LNCaP clone FGC (cell line): ENCODE measurements at regions not wholly inside any gene's neighbourhood (a gene's known extent, or its start where the extent isn't known, plus 50 kb on each side); places are given as distances from the start of the nearest gene placed in this dataset.
"Not testable (repeated sequence)": the region's sequence is repeated elsewhere in the genome, so short reads cannot be mapped to it uniquely, and the experiment has no call there.

Experiments used
- DNase-seq: peaks from one replicate; pipeline ENCODE4 v3.0.0-alpha.2; 2011; ENCODE audit warnings: low read depth
- H3K4me3 ChIP-seq: 2 replicates; pipeline ENCODE4 v1.5.1; 2011; ENCODE audit warnings: mild to moderate bottlenecking, low read depth, low read length, control low read depth
- TF ChIP-seq, protein P1 (sequence below): IDR thresholded peaks from 2 replicates; pipeline ENCODE4 v1.5.1; 2012; ENCODE audit warnings: mild to moderate bottlenecking; ENCODE audit not compliant: control insufficient read depth, insufficient read depth; ENCODE audit errors: extremely low read depth

DNA sequence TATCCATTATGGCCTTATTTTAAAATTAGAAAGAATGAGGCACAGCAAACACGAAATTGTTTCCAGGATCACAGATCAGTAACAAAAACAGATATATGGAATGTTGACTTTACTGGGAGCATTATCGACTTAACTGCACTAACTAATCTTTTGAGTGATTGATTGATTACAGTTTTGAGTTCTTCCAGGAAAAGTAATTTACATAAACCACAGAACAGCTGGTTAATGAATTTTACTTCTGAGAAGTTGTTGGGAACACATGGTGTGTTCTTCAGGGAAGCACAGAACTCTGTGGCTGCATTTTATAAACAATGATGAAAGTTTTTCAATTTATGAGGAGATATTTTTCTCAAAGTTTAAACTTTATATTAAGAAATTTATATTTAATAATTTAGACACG, 802.4 kb upstream of the ACO1 start:
- H3K4me3 ChIP-seq = no peak overlapping the region
- DNase-seq = no peak
- TF ChIP-seq, protein P1, sequence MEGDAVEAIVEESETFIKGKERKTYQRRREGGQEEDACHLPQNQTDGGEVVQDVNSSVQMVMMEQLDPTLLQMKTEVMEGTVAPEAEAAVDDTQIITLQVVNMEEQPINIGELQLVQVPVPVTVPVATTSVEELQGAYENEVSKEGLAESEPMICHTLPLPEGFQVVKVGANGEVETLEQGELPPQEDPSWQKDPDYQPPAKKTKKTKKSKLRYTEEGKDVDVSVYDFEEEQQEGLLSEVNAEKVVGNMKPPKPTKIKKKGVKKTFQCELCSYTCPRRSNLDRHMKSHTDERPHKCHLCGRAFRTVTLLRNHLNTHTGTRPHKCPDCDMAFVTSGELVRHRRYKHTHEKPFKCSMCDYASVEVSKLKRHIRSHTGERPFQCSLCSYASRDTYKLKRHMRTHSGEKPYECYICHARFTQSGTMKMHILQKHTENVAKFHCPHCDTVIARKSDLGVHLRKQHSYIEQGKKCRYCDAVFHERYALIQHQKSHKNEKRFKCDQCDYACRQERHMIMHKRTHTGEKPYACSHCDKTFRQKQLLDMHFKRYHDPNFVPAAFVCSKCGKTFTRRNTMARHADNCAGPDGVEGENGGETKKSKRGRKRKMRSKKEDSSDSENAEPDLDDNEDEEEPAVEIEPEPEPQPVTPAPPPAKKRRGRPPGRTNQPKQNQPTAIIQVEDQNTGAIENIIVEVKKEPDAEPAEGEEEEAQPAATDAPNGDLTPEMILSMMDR = no peak

DNA sequence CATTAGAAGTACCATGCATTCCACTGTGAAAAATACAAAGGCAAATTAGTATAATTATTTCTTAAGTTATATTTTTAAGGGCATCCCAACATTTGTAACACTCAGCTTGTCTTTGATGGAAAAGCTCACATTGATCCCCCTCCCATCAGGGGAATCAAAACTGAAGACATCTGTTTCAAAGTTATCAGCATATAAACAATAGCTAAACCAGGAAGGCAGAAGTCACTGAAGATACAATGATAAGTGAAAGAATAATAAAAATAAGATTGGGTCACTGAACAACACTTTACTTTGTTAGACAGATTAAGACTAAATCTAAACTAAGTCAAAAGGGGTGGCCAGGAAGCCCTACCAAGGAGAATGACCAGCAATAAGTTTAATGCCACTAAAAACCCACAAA, 801.9 kb upstream of the ACO1 start:
- no peak for DNase-seq
- H3K4me3 ChIP-seq = no peak overlapping the region
- TF ChIP-seq, protein P1 = no peak

DNA sequence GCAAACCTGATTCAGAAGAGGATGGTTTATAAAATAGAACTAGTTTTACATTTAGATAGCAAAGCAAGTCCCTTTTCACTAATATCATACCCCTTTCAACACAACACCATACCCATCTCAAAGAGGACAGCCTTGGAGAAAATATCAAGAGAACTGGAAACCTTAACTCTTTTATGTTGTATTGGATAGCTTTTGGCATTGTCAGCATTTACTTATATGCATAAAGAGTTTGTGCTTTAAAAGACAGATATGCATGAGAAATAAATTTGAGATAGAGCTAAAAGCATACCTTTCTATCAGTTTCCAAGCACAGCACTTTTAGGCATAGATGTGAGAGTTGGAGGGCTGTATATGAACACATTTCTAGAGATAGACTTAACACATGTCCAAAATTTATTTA, 799.3 kb upstream of the ACO1 start:
- TF ChIP-seq, protein P1 = no peak

DNA sequence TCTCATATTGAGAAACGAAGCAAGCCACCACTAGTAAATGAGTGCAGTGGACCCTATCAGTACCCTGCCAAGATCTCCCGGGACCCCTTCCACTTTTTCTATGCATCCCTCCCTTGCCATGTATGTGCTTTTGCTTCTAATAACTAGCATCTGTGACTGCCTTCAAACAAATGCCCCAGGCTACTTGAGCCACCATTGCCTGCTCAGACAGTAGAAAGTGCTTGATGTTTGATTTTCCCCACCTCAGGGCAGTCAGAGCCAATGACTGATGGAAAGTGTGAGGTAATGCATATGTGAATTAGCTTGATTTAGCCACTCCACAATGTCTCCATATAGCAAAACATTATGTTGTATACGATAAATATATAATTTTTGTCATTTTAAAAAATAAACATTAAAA, 797.3 kb upstream of the ACO1 start:
- TF ChIP-seq, protein P1 = no peak
- H3K4me3 ChIP-seq = no peak overlapping the region
- no peak for DNase-seq

More for the DNA sequence above, 799.3 kb upstream of the ACO1 start:
- no peak overlapping the region for H3K4me3 ChIP-seq
- no peak for DNase-seq

DNA sequence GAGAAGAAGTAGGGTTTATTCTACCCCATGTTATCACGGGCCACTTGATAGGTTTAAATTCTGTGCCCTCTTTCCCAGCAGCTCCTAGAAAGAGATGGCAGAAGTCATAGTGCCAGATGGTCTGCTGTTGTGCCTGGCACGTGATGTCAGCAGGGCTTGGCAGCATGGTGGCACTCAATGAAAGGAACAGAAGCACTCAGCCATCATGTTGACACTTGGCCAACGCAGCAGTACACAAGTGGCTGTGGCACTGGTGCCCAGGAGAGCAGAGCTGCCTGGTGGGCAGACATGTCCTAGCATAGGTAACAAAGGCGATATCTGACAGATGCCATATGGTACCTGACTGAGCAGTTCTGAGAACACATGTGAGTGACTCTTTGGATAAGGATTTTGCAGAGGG, 796.4 kb upstream of the ACO1 start:
- no peak for DNase-seq
- TF ChIP-seq, protein P1 = no peak
- H3K4me3 ChIP-seq = no peak overlapping the region

DNA sequence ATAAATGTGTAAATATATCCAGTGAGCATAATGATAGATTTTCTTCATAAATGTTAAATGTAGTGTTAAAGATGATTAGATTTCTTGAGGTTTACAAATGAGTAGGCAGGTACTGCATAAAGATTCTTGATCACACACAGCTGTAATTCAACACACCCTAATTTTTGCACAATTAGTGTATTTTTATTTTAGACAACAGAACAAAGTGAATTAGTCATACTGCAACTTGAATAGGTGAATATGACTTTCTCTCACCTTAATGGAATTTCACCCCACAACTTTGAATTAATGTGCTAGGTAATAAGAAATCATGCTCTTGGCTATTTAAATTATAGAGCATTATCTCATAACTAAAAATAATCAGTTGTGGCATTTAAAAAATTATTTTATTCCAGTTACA, 795.7 kb upstream of the ACO1 start:
- TF ChIP-seq, protein P1 = no peak
- no peak overlapping the region for H3K4me3 ChIP-seq
- no peak for DNase-seq

DNA sequence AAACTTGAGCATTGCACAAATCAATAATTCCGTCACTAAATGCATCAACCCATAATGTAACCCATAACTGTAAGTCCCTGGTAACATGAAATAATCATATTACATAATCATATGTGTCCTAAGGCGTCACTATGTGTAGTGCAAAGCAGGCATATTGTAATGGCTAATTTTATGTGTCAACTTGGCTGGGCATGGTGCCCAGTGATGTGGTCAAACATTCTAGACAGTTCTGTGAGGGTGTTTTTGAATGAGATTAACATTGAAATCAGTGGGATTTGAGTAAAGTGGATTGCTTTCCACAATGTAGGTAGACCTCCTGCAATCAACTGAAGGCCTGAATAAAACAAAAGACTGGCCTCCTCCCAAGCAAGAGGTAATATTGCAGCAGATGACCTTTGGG, 794.4 kb upstream of the ACO1 start:
- DNase-seq = no peak
- TF ChIP-seq, protein P1 = no peak
- H3K4me3 ChIP-seq = no peak overlapping the region

DNA sequence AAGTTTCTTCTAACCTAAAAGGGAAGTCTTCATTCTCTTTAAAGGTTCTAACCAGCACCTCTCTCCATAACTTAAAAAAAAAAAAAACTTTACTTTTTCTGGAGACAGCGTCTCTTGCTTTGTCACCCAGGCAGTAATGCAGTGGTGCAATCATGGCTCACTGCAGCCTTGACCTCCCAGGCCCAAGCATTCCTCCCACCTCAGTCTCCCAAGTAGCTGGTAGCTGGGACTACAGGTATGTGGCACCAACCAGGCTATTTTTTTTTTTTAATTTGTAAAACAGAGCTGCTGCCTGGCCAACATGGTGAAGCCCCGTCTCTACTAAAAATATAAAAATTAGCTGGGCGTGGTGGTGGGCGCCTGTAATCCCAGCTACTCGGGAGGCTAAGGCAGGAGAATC, 787.4 kb upstream of the ACO1 start:
- not testable (repeated sequence) for H3K4me3 ChIP-seq, DNase-seq
